GM12874 (cell line): ENCODE measurements at regions not wholly inside any gene's neighbourhood (a gene's known extent, or its start where the extent isn't known, plus 50 kb on each side); places are given as distances from the start of the nearest gene placed in this dataset.

ENCODE experiments used
- TF ChIP-seq, protein P1 (sequence below): IDR thresholded peaks from 2 replicates; pipeline ENCODE4 v1.5.1; 2011; ENCODE audit warnings: low read depth, mild to moderate bottlenecking, control low read depth, low read length, moderate library complexity; ENCODE audit not compliant: insufficient read depth

DNA sequence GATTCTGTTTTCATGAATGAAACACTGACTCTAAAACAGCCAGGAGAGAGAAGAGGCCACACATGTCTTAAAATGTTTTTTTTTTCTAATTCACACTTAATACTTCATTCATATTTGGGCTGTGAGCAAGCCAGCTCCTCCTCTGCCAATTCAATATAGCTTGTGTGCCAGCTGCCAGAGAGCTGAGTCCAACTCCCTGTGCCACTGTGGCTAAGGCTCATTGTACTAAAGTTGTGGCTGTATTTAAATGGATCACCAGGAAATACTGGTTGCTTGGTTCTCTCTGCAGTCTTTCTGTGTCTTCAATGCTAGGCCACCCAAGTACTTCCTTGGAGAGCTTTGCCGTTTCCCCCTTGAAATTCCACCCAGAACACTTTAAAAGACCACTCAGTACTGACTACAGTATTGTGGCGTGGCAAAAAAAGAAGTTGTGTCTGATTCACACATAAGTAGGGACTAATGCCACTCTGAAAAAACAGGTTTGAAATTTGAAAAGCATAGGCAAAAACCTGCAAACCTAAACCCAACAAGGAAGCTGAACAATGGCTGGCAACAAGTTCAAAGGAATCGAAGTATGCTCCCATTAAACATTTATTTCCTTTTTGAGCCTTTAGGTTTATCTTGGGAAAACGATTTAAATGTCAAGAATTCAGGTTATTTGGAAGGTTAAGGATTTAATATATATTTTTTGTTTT is 524.7 kb downstream of the DIPK2A start:
- TF ChIP-seq, protein P1, sequence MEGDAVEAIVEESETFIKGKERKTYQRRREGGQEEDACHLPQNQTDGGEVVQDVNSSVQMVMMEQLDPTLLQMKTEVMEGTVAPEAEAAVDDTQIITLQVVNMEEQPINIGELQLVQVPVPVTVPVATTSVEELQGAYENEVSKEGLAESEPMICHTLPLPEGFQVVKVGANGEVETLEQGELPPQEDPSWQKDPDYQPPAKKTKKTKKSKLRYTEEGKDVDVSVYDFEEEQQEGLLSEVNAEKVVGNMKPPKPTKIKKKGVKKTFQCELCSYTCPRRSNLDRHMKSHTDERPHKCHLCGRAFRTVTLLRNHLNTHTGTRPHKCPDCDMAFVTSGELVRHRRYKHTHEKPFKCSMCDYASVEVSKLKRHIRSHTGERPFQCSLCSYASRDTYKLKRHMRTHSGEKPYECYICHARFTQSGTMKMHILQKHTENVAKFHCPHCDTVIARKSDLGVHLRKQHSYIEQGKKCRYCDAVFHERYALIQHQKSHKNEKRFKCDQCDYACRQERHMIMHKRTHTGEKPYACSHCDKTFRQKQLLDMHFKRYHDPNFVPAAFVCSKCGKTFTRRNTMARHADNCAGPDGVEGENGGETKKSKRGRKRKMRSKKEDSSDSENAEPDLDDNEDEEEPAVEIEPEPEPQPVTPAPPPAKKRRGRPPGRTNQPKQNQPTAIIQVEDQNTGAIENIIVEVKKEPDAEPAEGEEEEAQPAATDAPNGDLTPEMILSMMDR = no peak

DNA sequence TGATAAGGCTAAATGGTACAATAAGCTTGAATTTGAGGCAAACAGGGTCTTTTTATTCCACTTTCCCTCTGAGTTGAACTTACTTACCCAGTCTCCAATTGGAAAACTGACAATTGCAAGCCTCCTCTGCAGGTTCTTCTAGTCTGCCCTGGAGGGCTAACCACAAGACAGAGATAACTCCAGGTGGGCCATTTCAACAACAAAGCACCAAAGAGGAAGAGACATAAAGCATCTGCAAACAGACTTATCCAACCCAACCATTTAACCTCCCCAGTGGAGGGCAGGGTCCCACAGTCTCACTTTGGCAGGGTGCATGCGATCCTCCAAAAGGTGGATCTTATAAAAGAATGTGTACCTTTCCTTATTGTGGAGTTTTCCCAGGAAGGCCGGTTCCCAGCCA is 525.8 kb downstream of the DIPK2A start:
- TF ChIP-seq, protein P1 = no peak

DNA sequence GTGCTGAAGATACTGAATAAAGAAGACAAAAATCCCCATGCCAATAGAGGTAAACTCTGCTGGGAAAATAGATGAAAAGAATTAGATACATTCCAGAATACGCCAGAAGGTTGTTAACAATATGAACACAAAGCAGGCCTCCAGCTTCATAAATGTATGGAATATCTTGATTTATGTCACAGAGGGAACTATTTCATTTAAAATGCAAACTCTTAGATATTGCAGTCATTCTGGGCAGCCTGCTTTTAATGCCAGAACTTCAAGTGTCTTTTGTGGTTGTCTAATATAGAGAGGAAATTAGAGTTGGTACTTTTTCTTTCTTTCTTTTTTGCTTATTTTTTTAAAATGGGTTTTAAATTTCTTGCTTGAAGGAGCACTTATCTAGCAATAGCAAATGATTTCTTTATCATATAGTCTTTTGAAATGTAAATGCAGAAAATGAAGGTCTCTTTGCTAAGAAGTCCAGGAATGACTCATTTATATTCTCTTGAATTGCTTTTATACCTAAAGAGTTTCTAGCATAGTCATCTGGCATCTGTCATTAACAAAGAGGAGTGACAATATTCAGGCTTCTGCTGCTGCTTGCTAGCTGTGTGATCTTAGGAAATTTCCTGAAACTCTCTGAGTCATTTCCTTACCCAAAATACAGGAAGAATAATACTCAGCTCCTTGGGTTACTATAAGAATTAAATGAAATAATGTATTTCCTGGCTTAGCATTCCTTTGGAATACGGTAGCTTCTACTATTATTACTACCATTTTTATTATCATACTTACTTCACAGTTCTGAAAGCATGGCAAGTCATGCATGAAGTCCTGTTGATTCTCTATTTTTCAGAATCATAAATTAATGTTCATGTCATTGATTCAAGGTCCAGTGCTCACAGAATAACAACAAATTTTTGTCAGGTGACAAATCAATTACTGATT is 527.6 kb downstream of the DIPK2A start:
- TF ChIP-seq, protein P1 = no peak

DNA sequence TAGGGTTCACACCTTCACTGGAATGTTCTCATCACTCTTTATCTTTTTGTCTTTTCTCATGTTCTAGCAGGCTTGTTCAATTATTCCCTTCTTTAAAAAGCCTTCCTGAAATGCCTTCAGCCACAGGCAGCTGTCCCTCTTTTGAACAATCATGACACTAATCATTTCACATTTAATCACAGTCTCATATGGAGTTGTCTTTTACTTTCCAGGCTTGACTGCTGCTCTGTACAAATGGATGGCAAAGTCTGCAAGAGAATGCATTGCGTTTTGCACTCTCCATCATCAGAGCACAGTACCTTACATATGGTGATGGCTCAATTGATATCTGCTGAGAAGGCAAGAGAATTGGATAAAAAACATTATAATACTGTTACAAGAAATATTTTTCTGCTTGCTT is 529.8 kb downstream of the DIPK2A start:
- TF ChIP-seq, protein P1 = no peak

DNA sequence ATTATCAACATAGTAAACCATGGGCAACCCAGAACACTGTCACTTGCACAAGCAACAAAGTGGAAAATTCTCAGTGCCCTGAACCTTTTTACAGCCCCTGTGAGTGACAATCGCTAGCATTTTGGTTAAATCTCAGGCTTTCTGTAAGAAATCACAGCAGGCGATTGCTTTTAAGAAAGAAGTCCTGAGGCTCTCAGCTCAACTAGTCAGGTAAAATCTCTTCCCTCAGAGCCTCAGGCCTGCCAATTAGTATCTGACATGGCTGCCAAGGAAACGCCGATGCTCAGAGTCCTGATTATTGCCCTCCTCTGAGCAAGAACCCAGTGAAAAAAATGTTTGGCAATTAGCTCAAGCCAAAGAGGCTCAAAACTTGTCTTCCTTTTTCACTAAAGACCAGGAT is 530.8 kb downstream of the DIPK2A start:
- TF ChIP-seq, protein P1 = no peak

DNA sequence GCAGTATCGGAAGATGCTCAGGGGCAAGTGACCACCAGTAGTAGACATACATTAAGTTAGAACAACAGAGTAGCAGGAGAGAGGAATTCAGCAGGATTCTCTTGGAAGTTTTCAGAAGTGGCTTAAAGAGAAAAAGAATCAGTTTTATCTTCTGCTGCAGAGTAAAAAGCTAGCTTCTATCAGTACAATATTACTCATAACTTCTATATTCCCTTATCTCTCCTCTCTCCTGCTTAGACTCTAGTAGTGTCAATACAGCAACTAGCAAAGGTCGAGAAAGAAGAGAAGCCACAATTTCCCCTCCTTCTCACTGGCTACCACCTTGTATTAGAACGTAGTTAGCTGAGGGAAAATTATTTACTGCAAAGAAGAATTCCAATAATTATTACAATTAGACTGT is 539.7 kb downstream of the DIPK2A start:
- TF ChIP-seq, protein P1 = no peak

DNA sequence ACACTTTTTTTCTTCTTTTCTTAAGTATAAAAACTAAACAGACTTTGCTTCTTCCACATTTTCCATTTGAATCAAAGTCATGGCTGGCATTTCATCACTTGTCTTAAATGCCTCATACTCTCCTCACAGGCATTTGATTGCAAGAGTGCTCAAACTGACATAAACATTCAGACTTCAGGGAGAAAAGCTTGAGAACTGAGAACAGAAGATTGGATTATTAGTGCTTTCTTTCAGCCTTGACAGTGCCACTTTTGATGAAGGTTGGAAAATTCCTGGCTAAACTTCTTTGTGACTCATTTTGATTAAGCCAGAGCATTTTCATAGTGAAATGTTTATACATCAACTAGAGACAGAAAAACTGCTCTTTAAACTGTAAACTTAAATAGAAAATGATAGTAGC is 544.4 kb downstream of the DIPK2A start:
- TF ChIP-seq, protein P1 = no peak
